ENCODE measurements at regions not wholly inside any gene's neighbourhood (a gene's known extent, or its start where the extent isn't known, plus 50 kb on each side); places are given as distances from the start of the nearest gene placed in this dataset.

- DNase-seq (ENCODE audit: low read depth) = no peak
Observed at GRCh38 chr3:24764236-24764915, 269.7 kb upstream of the THRB start.

GRCh38 chr3:24765399-24765798, 270.7 kb upstream of the THRB start:
- no peak for DNase-seq (ENCODE audit: low read depth)

- DNase-seq (ENCODE audit: low read depth) = no peak
Observed at GRCh38 chr3:24769918-24770317, 275.3 kb upstream of the THRB start.

- DNase-seq (ENCODE audit: low read depth) = peak; percentile 59
Observed at GRCh38 chr3:24773798-24774197, 279.1 kb upstream of the THRB start.

- no peak for DNase-seq (ENCODE audit: low read depth)
Observed at GRCh38 chr3:24780991-24781390, 286.3 kb upstream of the THRB start.

GRCh38 chr3:24781454-24781853, 286.8 kb upstream of the THRB start:
- DNase-seq (ENCODE audit: low read depth) = no peak

- no peak for DNase-seq (ENCODE audit: low read depth)
Observed at GRCh38 chr3:24793896-24794295, 299.2 kb upstream of the THRB start.

GRCh38 chr3:24802614-24803013, 308.0 kb upstream of the THRB start:
- no peak for DNase-seq (ENCODE audit: low read depth)

GRCh38 chr3:24804095-24804494, 309.4 kb upstream of the THRB start:
- no peak for DNase-seq (ENCODE audit: low read depth)

GRCh38 chr3:24810881-24811280, 316.2 kb upstream of the THRB start:
- peak; percentile 13 for DNase-seq (ENCODE audit: low read depth)

GRCh38 chr3:24812116-24812515, 317.5 kb upstream of the THRB start:
- DNase-seq (ENCODE audit: low read depth) = no peak

GRCh38 chr3:24818055-24818454, 323.4 kb upstream of the THRB start:
- DNase-seq (ENCODE audit: low read depth) = no peak

- no peak for DNase-seq (ENCODE audit: low read depth)
Observed at GRCh38 chr3:24828011-24828410, 333.4 kb upstream of the THRB start.

- no peak for DNase-seq (ENCODE audit: low read depth)
Observed at GRCh38 chr3:24828551-24828950, 333.9 kb upstream of the THRB start.

- DNase-seq (ENCODE audit: low read depth) = no peak
Observed at GRCh38 chr3:24829011-24829581, 334.4 kb upstream of the THRB start.

- DNase-seq (ENCODE audit: low read depth) = no peak
Observed at GRCh38 chr3:24829629-24830229, 335.1 kb upstream of the THRB start.

GRCh38 chr3:24830230-24831152, 335.8 kb upstream of the THRB start:
- no peak for DNase-seq (ENCODE audit: low read depth)

- no peak for DNase-seq (ENCODE audit: low read depth)
Observed at GRCh38 chr3:24831221-24831620, 336.6 kb upstream of the THRB start.

GRCh38 chr3:24832891-24833290, 338.2 kb upstream of the THRB start:
- no peak for DNase-seq (ENCODE audit: low read depth)

- DNase-seq (ENCODE audit: low read depth) = no peak
Observed at GRCh38 chr3:24834442-24834841, 339.8 kb upstream of the THRB start.

GRCh38 chr3:24835510-24835909, 340.9 kb upstream of the THRB start:
- DNase-seq (ENCODE audit: low read depth) = no peak

- no peak for DNase-seq (ENCODE audit: low read depth)
Observed at GRCh38 chr3:24837601-24838000, 343.0 kb upstream of the THRB start.
